Mesenchymal stem cell (in vitro differentiated cells and primary cell): ENCODE measurements at regions not wholly inside any gene's neighbourhood (a gene's known extent, or its start where the extent isn't known, plus 50 kb on each side); places are given as distances from the start of the nearest gene placed in this dataset.
"Not testable (repeated sequence)": the region's sequence is repeated elsewhere in the genome, so short reads cannot be mapped to it uniquely, and the experiment has no call there.

Experiments used
- DNase-seq: peaks from one replicate; pipeline ENCODE4 v3.0.0-alpha.2; 2013
- H2AFZ ChIP-seq: one replicate; pipeline ENCODE4 v1.6.1; 2013; ENCODE audit warnings: low read depth, mild to moderate bottlenecking, control low read depth, inconsistent platforms, low read length, moderate library complexity
- H2AK5ac ChIP-seq: 2 replicates; pipeline ENCODE4 v1.6.1; 2013; ENCODE audit warnings: low read length, moderate library complexity, mild to moderate bottlenecking, inconsistent platforms; ENCODE audit not compliant: severe bottlenecking
- H2BK120ac ChIP-seq: one replicate; pipeline ENCODE4 v1.6.1; 2013; ENCODE audit warnings: low read depth, mild to moderate bottlenecking, inconsistent platforms, low read length, moderate library complexity
- H2BK12ac ChIP-seq, 2 experiments: one replicate each; pipeline ENCODE4 v1.6.1; 2013; ENCODE audit warnings: inconsistent platforms in 2 of 2, low read length in 2 of 2, mild to moderate bottlenecking in 2 of 2, moderate library complexity in 2 of 2, control low read depth in 1 of 2
- H2BK15ac ChIP-seq: one replicate; pipeline ENCODE4 v1.6.1; 2013; ENCODE audit warnings: mild to moderate bottlenecking, low read depth, inconsistent platforms; ENCODE audit not compliant: poor library complexity, severe bottlenecking
- H2BK5ac ChIP-seq: 2 replicates; pipeline ENCODE4 v1.6.1; 2013; ENCODE audit warnings: low read depth, mild to moderate bottlenecking, low read length, control low read depth, inconsistent platforms; ENCODE audit not compliant: poor library complexity, severe bottlenecking
- H3K14ac ChIP-seq, 2 experiments: one replicate each; pipeline ENCODE4 v1.6.1; 2013; ENCODE audit warnings: inconsistent platforms in 2 of 2, low read length in 2 of 2, control low read depth in 1 of 2, mild to moderate bottlenecking in 1 of 2, moderate library complexity in 1 of 2
- H3K18ac ChIP-seq, 2 experiments: one replicate each; pipeline ENCODE4 v1.6.1; 2013; ENCODE audit warnings: inconsistent platforms in 2 of 2, low read length in 2 of 2, control low read depth in 1 of 2, low read depth in 1 of 2, mild to moderate bottlenecking in 1 of 2
- H3K23ac ChIP-seq, 2 experiments: one replicate each; pipeline ENCODE4 v1.6.1; 2013; ENCODE audit warnings: inconsistent platforms in 2 of 2, low read length in 2 of 2, mild to moderate bottlenecking in 2 of 2, moderate library complexity in 2 of 2, control low read depth in 1 of 2
- H3K27ac ChIP-seq: 2 replicates; pipeline ENCODE4 v1.5.1; 2013; ENCODE audit warnings: mild to moderate bottlenecking, moderate library complexity, low read length, control low read depth, inconsistent platforms; ENCODE audit not compliant: poor library complexity, severe bottlenecking
- H3K27me3 ChIP-seq, 2 experiments: 2 replicates each; pipeline versions ENCODE4 v1.6.1 to v1.7.0; 2013; ENCODE audit warnings: low read length in 2 of 2, mild to moderate bottlenecking in 2 of 2, moderate library complexity in 2 of 2, control low read depth in 1 of 2, inconsistent platforms in 1 of 2; ENCODE audit not compliant: control insufficient read depth in 1 of 2, insufficient read depth in 1 of 2
- H3K36me3 ChIP-seq, 2 experiments: 2 replicates each; pipeline versions ENCODE4 v1.6.1 to v1.7.0; 2013; ENCODE audit warnings: low read length in 2 of 2, control low read depth in 1 of 2, inconsistent platforms in 1 of 2, low read depth in 1 of 2, mild to moderate bottlenecking in 1 of 2; ENCODE audit not compliant: insufficient read depth in 2 of 2, control insufficient read depth in 1 of 2
- H3K4ac ChIP-seq, 2 experiments: one replicate each; pipeline ENCODE4 v1.6.1; 2013; ENCODE audit warnings: inconsistent platforms in 2 of 2, low read length in 2 of 2, mild to moderate bottlenecking in 2 of 2, moderate library complexity in 2 of 2, control low read depth in 1 of 2, low read depth in 1 of 2
- H3K4me1 ChIP-seq: 2 replicates; pipeline ENCODE4 v1.6.1; 2013; ENCODE audit warnings: low read depth, low read length, control low read depth; ENCODE audit not compliant: control insufficient read depth, insufficient read depth
- H3K4me2 ChIP-seq: 2 replicates; pipeline ENCODE4 v1.6.1; 2013; ENCODE audit warnings: low read length, mild to moderate bottlenecking, inconsistent platforms; ENCODE audit not compliant: poor library complexity, severe bottlenecking
- H3K4me3 ChIP-seq, 2 experiments: 2 replicates each; pipeline versions ENCODE4 v1.5.1 to v1.7.0; 2013; ENCODE audit warnings: low read length in 2 of 2, mild to moderate bottlenecking in 2 of 2, control low read depth in 1 of 2, low read depth in 1 of 2; ENCODE audit not compliant: insufficient read depth in 1 of 2
- H3K79me1 ChIP-seq: replicated peaks from 2 replicates; pipeline ENCODE4 v1.6.1; 2013; ENCODE audit warnings: mild to moderate bottlenecking, control low read depth, low read length, inconsistent platforms; ENCODE audit not compliant: poor library complexity, severe bottlenecking
- H3K9ac ChIP-seq: 2 replicates; pipeline ENCODE4 v1.7.0; 2013; ENCODE audit warnings: mild to moderate bottlenecking, low read length, moderate library complexity
- H3K9me3 ChIP-seq: 2 replicates; pipeline ENCODE4 v1.7.0; 2013; ENCODE audit warnings: mild to moderate bottlenecking, low read length; ENCODE audit not compliant: control insufficient read depth
- H4K8ac ChIP-seq: one replicate; pipeline ENCODE4 v1.6.1; 2013; ENCODE audit warnings: inconsistent platforms, mild to moderate bottlenecking, low read length, moderate library complexity
- H4K91ac ChIP-seq: one replicate; pipeline ENCODE4 v1.6.1; 2013; ENCODE audit warnings: mild to moderate bottlenecking, low read length, inconsistent platforms
- WGBS: methylation state at CpG from one replicate; pipeline ENCODE4 v1.1.7; 2013; ENCODE audit warnings: mixed read lengths; 5-methylcytosine and 5-hydroxymethylcytosine counted together

DNA sequence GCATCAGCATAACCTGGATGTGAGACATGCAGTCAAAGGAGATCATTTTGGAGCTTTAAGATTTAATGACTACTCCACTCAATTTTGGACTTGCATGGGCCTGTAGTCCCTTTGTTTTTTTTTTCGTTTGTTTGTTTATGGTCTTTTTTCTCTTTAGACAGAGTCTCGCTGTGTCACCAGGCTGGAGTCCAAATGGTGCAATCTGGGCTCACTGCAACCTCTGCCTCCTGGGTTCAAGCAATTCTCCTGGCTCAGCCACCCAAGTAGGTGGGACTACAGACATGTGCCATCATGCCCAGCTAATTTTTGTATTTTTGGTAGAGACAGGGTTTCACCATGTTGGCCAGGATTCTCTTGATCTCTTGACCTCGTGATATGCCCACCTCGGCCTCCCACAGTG lies 673.8 kb downstream of the CDH9 start:
- H4K91ac ChIP-seq, H2BK15ac ChIP-seq, H3K27me3 ChIP-seq, DNase-seq, H3K4me1 ChIP-seq, H3K14ac ChIP-seq, H2AFZ ChIP-seq, H2BK5ac ChIP-seq, H3K4ac ChIP-seq, H3K18ac ChIP-seq, H3K4me3 ChIP-seq, H3K9me3 ChIP-seq, H3K27ac ChIP-seq, H2AK5ac ChIP-seq, H3K36me3 ChIP-seq, H3K9ac ChIP-seq, H3K23ac ChIP-seq, H2BK120ac ChIP-seq, H3K4me2 ChIP-seq, H4K8ac ChIP-seq, H3K79me1 ChIP-seq, H2BK12ac ChIP-seq: not testable (repeated sequence)
- WGBS = 77% methylated on average over 4 of the region's 4 CpGs

- Histone ChIP-seq H3K27me3 (no peaks in the 10 kb centered on the region), H3K36me3 (no peaks in the 10 kb centered on the region), H3K9ac (no peak overlapping the region), H3K4ac (no peak overlapping the region), H3K27ac (no peak overlapping the region), H2AFZ (no peak overlapping the region), H4K8ac (no peak overlapping the region), H2BK120ac (no peak overlapping the region), H3K23ac (no peak overlapping the region), H3K18ac (no peak overlapping the region), H3K14ac (no peak overlapping the region), H3K9me3 (no peaks in the 10 kb centered on the region), H2AK5ac (no peak overlapping the region), H2BK5ac (no peak overlapping the region), H3K4me3 (no peak overlapping the region), H3K79me1 (no peaks in the 10 kb centered on the region), H2BK12ac (no peak overlapping the region), H3K4me2 (no peak overlapping the region), H2BK15ac (no peak overlapping the region), H3K4me1 (no peaks in the 10 kb centered on the region), H4K91ac (no peak overlapping the region)
- WGBS = no CpG with 5 or more reads among the region's 3 CpGs
- no peak for DNase-seq
Observed at GRCh38 chr5:26343801-26344325, 694.5 kb downstream of the CDH9 start.

GRCh38 chr5:26339576-26339975 lies 698.8 kb downstream of the CDH9 start:
- Histone ChIP-seq H3K23ac (no peak overlapping the region), H3K9ac (no peak overlapping the region), H3K27me3 (no peaks in the 10 kb centered on the region), H3K4me2 (no peak overlapping the region), H2BK5ac (no peak overlapping the region), H3K4me1 (no peaks in the 10 kb centered on the region), H2BK15ac (no peak overlapping the region), H3K36me3 (no peaks in the 10 kb centered on the region), H3K9me3 (no peaks in the 10 kb centered on the region), H2AK5ac (no peak overlapping the region), H4K91ac (no peak overlapping the region), H3K27ac (no peak overlapping the region), H2AFZ (no peak overlapping the region), H3K14ac (no peak overlapping the region), H3K79me1 (no peaks in the 10 kb centered on the region), H2BK120ac (no peak overlapping the region), H3K4ac (no peak overlapping the region), H2BK12ac (no peak overlapping the region), H4K8ac (no peak overlapping the region), H3K18ac (no peak overlapping the region), H3K4me3 (no peak overlapping the region)
- no peak for DNase-seq
- WGBS = 54% methylated on average over 1 of the region's 1 CpG

GRCh38 chr5:26329562-26330189 lies 708.7 kb downstream of the CDH9 start:
- H3K14ac ChIP-seq = no peak overlapping the region
- H3K4me2 ChIP-seq = no peak overlapping the region
- H3K4me3 ChIP-seq = no peak overlapping the region
- 39% methylated on average over 2 of the region's 4 CpGs for WGBS
- H3K4me1 ChIP-seq = no peaks in the 10 kb centered on the region
- H2BK15ac ChIP-seq = no peak overlapping the region
- H4K91ac ChIP-seq = no peak overlapping the region
- no peak overlapping the region for H3K23ac ChIP-seq
- no peaks in the 10 kb centered on the region for H3K36me3 ChIP-seq
- no peak overlapping the region for H2BK12ac ChIP-seq
- H3K79me1 ChIP-seq = no peaks in the 10 kb centered on the region
- H3K27ac ChIP-seq = no peak overlapping the region
- no peak overlapping the region for H3K18ac ChIP-seq
- H3K9ac ChIP-seq = no peak overlapping the region
- no peaks in the 10 kb centered on the region for H3K27me3 ChIP-seq
- peak; percentile 18 for DNase-seq
- H2BK120ac ChIP-seq = no peak overlapping the region
- no peak overlapping the region for H2AFZ ChIP-seq
- H2AK5ac ChIP-seq = no peak overlapping the region
- no peak overlapping the region for H3K4ac ChIP-seq
- H2BK5ac ChIP-seq = no peak overlapping the region
- no peak overlapping the region for H4K8ac ChIP-seq
- H3K9me3 ChIP-seq = no peaks in the 10 kb centered on the region
